ENCODE measurements at regions not wholly inside any gene's neighbourhood (a gene's known extent, or its start where the extent isn't known, plus 50 kb on each side); places are given as distances from the start of the nearest gene placed in this dataset.
"Not testable (repeated sequence)": the region's sequence is repeated elsewhere in the genome, so short reads cannot be mapped to it uniquely, and the experiment has no call there.

DNA sequence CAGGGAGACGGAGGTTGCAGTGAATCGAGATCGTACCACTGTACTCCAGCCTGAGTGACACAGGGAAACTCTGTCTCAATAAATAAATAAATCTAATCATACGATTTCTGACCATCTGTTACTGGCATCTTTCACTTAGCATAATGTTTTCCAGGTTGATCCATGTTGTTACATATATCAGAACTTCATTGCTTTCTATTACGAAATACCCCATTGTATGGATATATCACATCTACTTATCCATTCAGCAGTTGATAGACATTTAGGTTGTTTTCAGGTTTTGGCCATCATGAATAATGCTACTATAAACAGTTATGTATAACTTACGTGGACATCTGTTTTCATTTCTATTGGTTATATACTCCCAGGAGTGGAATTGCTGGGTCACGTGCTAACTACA lies 303.9 kb downstream of the PAX3 start:
- no peak overlapping the region for H2AFZ ChIP-seq (ENCODE audit: low read length)
- TF ChIP-seq EZH2 (IDR thresholded peaks at IDR 0.05; ENCODE audit: borderline replicate concordance, low read length) = no peak
- TF ChIP-seq, protein P1, sequence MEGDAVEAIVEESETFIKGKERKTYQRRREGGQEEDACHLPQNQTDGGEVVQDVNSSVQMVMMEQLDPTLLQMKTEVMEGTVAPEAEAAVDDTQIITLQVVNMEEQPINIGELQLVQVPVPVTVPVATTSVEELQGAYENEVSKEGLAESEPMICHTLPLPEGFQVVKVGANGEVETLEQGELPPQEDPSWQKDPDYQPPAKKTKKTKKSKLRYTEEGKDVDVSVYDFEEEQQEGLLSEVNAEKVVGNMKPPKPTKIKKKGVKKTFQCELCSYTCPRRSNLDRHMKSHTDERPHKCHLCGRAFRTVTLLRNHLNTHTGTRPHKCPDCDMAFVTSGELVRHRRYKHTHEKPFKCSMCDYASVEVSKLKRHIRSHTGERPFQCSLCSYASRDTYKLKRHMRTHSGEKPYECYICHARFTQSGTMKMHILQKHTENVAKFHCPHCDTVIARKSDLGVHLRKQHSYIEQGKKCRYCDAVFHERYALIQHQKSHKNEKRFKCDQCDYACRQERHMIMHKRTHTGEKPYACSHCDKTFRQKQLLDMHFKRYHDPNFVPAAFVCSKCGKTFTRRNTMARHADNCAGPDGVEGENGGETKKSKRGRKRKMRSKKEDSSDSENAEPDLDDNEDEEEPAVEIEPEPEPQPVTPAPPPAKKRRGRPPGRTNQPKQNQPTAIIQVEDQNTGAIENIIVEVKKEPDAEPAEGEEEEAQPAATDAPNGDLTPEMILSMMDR (IDR thresholded peaks at IDR 0.05; ENCODE audit: low read length) = no peak
- no peaks in the 10 kb centered on the region for H3K4me1 ChIP-seq (ENCODE audit: insufficient read depth, low read length, severe bottlenecking)
- H3K27ac ChIP-seq (ENCODE audit: low read depth, low read length, poor library complexity, severe bottlenecking) = no peak overlapping the region
- no peaks in the 10 kb centered on the region for H3K9me3 ChIP-seq (ENCODE audit: low read length)
- H3K27me3 ChIP-seq (ENCODE audit: insufficient read depth, low read length) = no peaks in the 10 kb centered on the region
- no peaks in the 10 kb centered on the region; the same call in 1 of the 2 replicates for H3K9me2 ChIP-seq (ENCODE audit: low read depth, low read length)
- H3K79me2 ChIP-seq (ENCODE audit: insufficient read depth, low read length) = no peaks in the 10 kb centered on the region
- H3K4me2 ChIP-seq (ENCODE audit: low read length) = no peak overlapping the region
- no peaks in the 10 kb centered on the region for H3K36me3 ChIP-seq (ENCODE audit: insufficient read depth, low read length)
- H3K9ac ChIP-seq (ENCODE audit: low read length) = no peak overlapping the region
- H3F3A ChIP-seq (ENCODE audit: insufficient read depth, low read length) = no peaks in the 10 kb centered on the region
- H3K4me3 ChIP-seq (ENCODE audit: low read depth, low read length, poor library complexity, severe bottlenecking) = no peak overlapping the region
- H4K20me1 ChIP-seq (ENCODE audit: insufficient read depth, low read length) = no peaks in the 10 kb centered on the region

DNA sequence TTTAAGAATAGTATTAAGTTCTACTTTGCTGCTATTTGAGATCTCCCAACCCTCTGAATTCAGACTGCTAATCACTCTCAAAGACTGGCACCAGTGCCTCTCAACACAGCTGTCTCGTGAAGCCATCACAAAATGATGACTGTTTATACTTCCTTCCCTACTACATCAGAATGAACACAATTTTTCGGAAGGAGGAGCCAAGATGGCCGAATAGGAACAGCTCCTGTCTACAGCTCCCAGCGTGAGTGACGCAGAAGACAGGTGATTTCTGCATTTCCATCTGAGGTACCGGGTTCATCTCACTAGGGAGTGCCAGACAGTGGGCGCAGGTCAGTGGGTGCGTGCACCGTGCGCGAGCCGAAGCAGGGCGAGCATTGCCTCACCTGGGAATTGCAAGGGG lies 314.4 kb downstream of the PAX3 start:
- not testable (repeated sequence) for H3K4me2 ChIP-seq (ENCODE audit: low read length); H3K36me3 ChIP-seq (ENCODE audit: insufficient read depth, low read length); H3K9me2 ChIP-seq (ENCODE audit: low read depth, low read length); H4K20me1 ChIP-seq (ENCODE audit: insufficient read depth, low read length); H3K4me3 ChIP-seq (ENCODE audit: low read depth, low read length, poor library complexity, severe bottlenecking); H3K9ac ChIP-seq (ENCODE audit: low read length); H3K27me3 ChIP-seq (ENCODE audit: insufficient read depth, low read length); H2AFZ ChIP-seq (ENCODE audit: low read length); H3K4me1 ChIP-seq (ENCODE audit: insufficient read depth, low read length, severe bottlenecking); H3K9me3 ChIP-seq (ENCODE audit: low read length); H3K79me2 ChIP-seq (ENCODE audit: insufficient read depth, low read length); H3K27ac ChIP-seq (ENCODE audit: low read depth, low read length, poor library complexity, severe bottlenecking); H3F3A ChIP-seq (ENCODE audit: insufficient read depth, low read length)

DNA sequence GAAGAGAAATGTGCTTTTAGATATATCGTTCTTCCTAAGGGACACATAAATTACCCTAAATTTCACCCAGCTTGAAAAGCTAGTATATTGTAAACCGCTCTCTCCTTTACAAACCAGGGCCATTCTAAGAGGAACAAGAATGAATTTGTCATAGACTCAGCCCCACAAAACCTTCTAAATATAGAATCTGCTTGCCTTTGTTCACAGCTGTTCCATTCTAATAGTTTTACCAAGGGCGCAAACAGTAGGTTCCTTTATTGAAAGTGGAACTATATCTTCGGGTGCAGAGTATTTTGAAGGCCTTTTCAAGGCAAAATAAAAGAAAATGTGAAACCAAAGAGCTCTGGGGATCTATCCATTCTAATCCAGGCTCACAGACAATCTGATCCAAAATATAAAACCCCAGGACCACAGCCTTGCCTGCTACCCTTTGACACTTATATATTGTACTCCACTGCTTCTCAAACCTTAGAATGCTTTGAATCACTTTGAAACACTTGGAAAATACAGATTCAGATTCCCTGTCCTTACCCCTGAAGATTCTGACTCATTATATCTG lies 316.8 kb downstream of the PAX3 start:
- no peak overlapping the region for H3K4me2 ChIP-seq (ENCODE audit: low read length)

DNA sequence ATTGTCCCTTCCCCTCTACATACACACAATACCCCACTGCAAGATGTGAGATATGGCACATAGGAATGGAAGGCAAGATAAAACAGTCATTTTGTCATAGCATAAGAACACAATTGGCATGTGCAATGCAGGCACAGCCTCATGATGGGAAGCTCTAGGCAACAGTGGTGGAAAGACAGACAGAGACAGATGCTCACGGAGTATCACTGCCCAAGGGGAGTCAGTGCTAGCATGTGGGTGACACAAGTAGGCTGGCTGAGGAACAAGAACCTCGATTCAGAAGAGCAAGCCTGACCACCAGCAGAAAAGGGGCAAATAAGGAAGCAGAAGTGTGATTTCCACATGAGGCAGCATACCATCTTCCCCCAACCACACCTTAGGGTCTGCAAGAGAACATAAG lies 323.6 kb downstream of the PAX3 start:
- Histone ChIP-seq H3K79me2 (ENCODE audit: insufficient read depth, low read length) (no peaks in the 10 kb centered on the region), H3K27me3 (ENCODE audit: insufficient read depth, low read length) (no peaks in the 10 kb centered on the region), H2AFZ (ENCODE audit: low read length) (no peak overlapping the region), H3K9me3 (ENCODE audit: low read length) (no peaks in the 10 kb centered on the region), H3K4me3 (ENCODE audit: low read depth, low read length, poor library complexity, severe bottlenecking) (no peak overlapping the region), H3F3A (ENCODE audit: insufficient read depth, low read length) (no peaks in the 10 kb centered on the region), H3K4me2 (ENCODE audit: low read length) (no peak overlapping the region), H3K9ac (ENCODE audit: low read length) (no peak overlapping the region), H3K36me3 (ENCODE audit: insufficient read depth, low read length) (no peaks in the 10 kb centered on the region), H3K27ac (ENCODE audit: low read depth, low read length, poor library complexity, severe bottlenecking) (no peak overlapping the region), H3K9me2 (ENCODE audit: low read depth, low read length) (no peaks in the 10 kb centered on the region), H3K4me1 (ENCODE audit: insufficient read depth, low read length, severe bottlenecking) (no peaks in the 10 kb centered on the region), H4K20me1 (ENCODE audit: insufficient read depth, low read length) (no peaks in the 10 kb centered on the region)
- TF ChIP-seq EZH2 (IDR thresholded peaks at IDR 0.05; ENCODE audit: borderline replicate concordance, low read length) = no peak
- TF ChIP-seq, protein P1 (IDR thresholded peaks at IDR 0.05; ENCODE audit: low read length) = no peak

More for the DNA sequence above, 316.8 kb downstream of the PAX3 start:
- Histone ChIP-seq H3K27me3 (ENCODE audit: insufficient read depth, low read length) (no peaks in the 10 kb centered on the region), H3K36me3 (ENCODE audit: insufficient read depth, low read length) (no peaks in the 10 kb centered on the region), H3K4me1 (ENCODE audit: insufficient read depth, low read length, severe bottlenecking) (no peaks in the 10 kb centered on the region), H3K79me2 (ENCODE audit: insufficient read depth, low read length) (no peaks in the 10 kb centered on the region), H3K9ac (ENCODE audit: low read length) (no peak overlapping the region), H2AFZ (ENCODE audit: low read length) (no peak overlapping the region), H3F3A (ENCODE audit: insufficient read depth, low read length) (no peaks in the 10 kb centered on the region), H3K27ac (ENCODE audit: low read depth, low read length, poor library complexity, severe bottlenecking) (no peak overlapping the region), H4K20me1 (ENCODE audit: insufficient read depth, low read length) (no peaks in the 10 kb centered on the region), H3K4me3 (ENCODE audit: low read depth, low read length, poor library complexity, severe bottlenecking) (no peak overlapping the region), H3K9me3 (ENCODE audit: low read length) (no peaks in the 10 kb centered on the region), H3K9me2 (ENCODE audit: low read depth, low read length) (no peaks in the 10 kb centered on the region)
- TF ChIP-seq, protein P1 (IDR thresholded peaks at IDR 0.05; ENCODE audit: low read length) = no peak
